ENCODE measurements at regions not wholly inside any gene's neighbourhood (a gene's known extent, or its start where the extent isn't known, plus 50 kb on each side); places are given as distances from the start of the nearest gene placed in this dataset.

- TF ChIP-seq RARB (CRISPR knock-in tag; IDR thresholded peaks at IDR 0.05) (no peak), SNAI2 (CRISPR knock-in tag; IDR thresholded peaks at IDR 0.05) (no peak), ZFP3 (CRISPR knock-in tag; IDR thresholded peaks at IDR 0.05) (no peak), ESRRG (CRISPR knock-in tag; IDR thresholded peaks at IDR 0.05) (no peak), ZFP30 (CRISPR knock-in tag; IDR thresholded peaks at IDR 0.05) (no peak), GLIS3 (CRISPR knock-in tag; IDR thresholded peaks at IDR 0.05) (no peak), TCF4 (CRISPR knock-in tag; IDR thresholded peaks at IDR 0.05; ENCODE audit: borderline replicate concordance) (no peak)
- TF ChIP-seq, protein P1, sequence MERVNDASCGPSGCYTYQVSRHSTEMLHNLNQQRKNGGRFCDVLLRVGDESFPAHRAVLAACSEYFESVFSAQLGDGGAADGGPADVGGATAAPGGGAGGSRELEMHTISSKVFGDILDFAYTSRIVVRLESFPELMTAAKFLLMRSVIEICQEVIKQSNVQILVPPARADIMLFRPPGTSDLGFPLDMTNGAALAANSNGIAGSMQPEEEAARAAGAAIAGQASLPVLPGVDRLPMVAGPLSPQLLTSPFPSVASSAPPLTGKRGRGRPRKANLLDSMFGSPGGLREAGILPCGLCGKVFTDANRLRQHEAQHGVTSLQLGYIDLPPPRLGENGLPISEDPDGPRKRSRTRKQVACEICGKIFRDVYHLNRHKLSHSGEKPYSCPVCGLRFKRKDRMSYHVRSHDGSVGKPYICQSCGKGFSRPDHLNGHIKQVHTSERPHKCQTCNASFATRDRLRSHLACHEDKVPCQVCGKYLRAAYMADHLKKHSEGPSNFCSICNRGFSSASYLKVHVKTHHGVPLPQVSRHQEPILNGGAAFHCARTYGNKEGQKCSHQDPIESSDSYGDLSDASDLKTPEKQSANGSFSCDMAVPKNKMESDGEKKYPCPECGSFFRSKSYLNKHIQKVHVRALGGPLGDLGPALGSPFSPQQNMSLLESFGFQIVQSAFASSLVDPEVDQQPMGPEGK (CRISPR knock-in tag; IDR thresholded peaks at IDR 0.05; ENCODE audit: borderline replicate concordance) = no peak
- TF ChIP-seq, protein P2, sequence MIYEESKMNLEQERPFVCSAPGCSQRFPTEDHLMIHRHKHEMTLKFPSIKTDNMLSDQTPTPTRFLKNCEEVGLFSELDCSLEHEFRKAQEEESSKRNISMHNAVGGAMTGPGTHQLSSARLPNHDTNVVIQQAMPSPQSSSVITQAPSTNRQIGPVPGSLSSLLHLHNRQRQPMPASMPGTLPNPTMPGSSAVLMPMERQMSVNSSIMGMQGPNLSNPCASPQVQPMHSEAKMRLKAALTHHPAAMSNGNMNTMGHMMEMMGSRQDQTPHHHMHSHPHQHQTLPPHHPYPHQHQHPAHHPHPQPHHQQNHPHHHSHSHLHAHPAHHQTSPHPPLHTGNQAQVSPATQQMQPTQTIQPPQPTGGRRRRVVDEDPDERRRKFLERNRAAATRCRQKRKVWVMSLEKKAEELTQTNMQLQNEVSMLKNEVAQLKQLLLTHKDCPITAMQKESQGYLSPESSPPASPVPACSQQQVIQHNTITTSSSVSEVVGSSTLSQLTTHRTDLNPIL (CRISPR knock-in tag; IDR thresholded peaks at IDR 0.05; ENCODE audit: low read depth) = no peak
These were observed 147.2 kb upstream of the WDFY3 start for GRCh38 chr4:85113706-85114105.
